Activated CD4-positive, alpha-beta T cell treated with anti-CD3 and anti-CD28 coated beads, Interleukin-2, Interleukin-4, amounts not matched to agents 100 ng/mL and 50 ng/mL, durations not matched to agents 16 hours and 8 hours (primary cell): ENCODE measurements at regions not wholly inside any gene's neighbourhood (a gene's known extent, or its start where the extent isn't known, plus 50 kb on each side); places are given as distances from the start of the nearest gene placed in this dataset.
"Not testable (repeated sequence)": the region's sequence is repeated elsewhere in the genome, so short reads cannot be mapped to it uniquely, and the experiment has no call there.

Experiments
- DNase-seq: peaks from one replicate; pipeline ENCODE4 v3.0.0-alpha.2; 2020; ENCODE audit warnings: low spot score

- DNase-seq: peak; percentile 66
These were observed 65.3 kb downstream of the OR13A1 start for GRCh38 chr10:45249978-45250693.

GRCh38 chr10:45250694-45251075, 64.7 kb downstream of the OR13A1 start:
- DNase-seq: not testable (repeated sequence)
